ENCODE measurements at regions not wholly inside any gene's neighbourhood (a gene's known extent, or its start where the extent isn't known, plus 50 kb on each side); places are given as distances from the start of the nearest gene placed in this dataset.

DNA sequence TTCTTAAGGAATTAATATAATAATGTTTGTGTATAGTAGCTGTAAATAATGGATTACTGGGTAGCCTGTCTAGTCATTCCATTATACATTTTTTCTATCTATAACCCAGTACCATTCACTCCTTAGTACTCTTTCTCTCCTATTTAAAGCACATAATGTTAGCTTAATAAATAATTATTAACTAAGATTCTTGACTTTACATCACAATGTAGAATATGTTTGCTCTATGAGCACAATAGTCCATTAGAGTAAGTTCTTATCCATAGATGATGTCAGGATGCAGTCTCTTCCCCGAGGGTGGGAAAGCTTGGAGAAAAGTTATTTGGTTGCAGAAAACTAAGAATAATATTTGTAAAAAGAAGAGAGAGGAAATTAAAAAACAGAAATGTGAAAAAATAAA is 226.4 kb upstream of the EYS start:
- no peak for TF ChIP-seq POLR2AphosphoS5 (IDR thresholded peaks at IDR 0.05; ENCODE audit: insufficient read depth, low read depth, low read length)
- TF ChIP-seq, protein P1, sequence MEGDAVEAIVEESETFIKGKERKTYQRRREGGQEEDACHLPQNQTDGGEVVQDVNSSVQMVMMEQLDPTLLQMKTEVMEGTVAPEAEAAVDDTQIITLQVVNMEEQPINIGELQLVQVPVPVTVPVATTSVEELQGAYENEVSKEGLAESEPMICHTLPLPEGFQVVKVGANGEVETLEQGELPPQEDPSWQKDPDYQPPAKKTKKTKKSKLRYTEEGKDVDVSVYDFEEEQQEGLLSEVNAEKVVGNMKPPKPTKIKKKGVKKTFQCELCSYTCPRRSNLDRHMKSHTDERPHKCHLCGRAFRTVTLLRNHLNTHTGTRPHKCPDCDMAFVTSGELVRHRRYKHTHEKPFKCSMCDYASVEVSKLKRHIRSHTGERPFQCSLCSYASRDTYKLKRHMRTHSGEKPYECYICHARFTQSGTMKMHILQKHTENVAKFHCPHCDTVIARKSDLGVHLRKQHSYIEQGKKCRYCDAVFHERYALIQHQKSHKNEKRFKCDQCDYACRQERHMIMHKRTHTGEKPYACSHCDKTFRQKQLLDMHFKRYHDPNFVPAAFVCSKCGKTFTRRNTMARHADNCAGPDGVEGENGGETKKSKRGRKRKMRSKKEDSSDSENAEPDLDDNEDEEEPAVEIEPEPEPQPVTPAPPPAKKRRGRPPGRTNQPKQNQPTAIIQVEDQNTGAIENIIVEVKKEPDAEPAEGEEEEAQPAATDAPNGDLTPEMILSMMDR (IDR thresholded peaks at IDR 0.05; ENCODE audit: extremely low read depth in 1 of 2, insufficient read depth in 1 of 2, low read depth in 1 of 2, low read length in 2 of 2), result no peak
- TF ChIP-seq, protein P2, sequence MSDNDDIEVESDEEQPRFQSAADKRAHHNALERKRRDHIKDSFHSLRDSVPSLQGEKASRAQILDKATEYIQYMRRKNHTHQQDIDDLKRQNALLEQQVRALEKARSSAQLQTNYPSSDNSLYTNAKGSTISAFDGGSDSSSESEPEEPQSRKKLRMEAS (IDR thresholded peaks at IDR 0.05; ENCODE audit: insufficient read depth, insufficient read length), result no peak
- no peak for TF ChIP-seq POLR2A (IDR thresholded peaks at IDR 0.05; ENCODE audit: low read depth, low read length)
- TF ChIP-seq EZH2 (IDR thresholded peaks at IDR 0.05; ENCODE audit: borderline replicate concordance, low read depth, low read length, severe bottlenecking), result no peak
- no peak for TF ChIP-seq GATA2 (IDR thresholded peaks at IDR 0.05; ENCODE audit: insufficient read depth, insufficient read length, low read depth, low read length)

Data from endothelial cell of umbilical vein (primary cell).